ENCODE measurements at regions not wholly inside any gene's neighbourhood (a gene's known extent, or its start where the extent isn't known, plus 50 kb on each side); places are given as distances from the start of the nearest gene placed in this dataset.
"Not testable (repeated sequence)": the region's sequence is repeated elsewhere in the genome, so short reads cannot be mapped to it uniquely, and the experiment has no call there.

DNA sequence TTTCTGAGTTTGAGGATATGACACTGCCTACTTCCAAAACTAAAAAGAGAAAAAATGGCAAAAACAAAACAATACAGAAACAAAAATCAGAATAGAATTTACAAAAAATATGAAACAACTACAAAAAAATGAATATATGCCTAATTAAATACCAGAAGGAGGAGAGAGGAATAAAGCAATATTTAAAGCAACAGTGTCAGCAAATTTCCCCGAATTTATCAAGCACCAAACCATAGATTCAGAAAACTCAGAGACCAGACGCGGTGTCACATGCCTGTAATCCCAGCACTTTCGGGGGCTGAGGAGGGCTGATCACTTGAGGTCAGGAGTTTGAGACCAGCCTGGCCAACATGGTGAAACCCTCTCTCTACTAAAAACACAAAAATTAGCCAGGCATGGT lies 1360.9 kb downstream of the SI start:
- TF ChIP-seq, protein P1, sequence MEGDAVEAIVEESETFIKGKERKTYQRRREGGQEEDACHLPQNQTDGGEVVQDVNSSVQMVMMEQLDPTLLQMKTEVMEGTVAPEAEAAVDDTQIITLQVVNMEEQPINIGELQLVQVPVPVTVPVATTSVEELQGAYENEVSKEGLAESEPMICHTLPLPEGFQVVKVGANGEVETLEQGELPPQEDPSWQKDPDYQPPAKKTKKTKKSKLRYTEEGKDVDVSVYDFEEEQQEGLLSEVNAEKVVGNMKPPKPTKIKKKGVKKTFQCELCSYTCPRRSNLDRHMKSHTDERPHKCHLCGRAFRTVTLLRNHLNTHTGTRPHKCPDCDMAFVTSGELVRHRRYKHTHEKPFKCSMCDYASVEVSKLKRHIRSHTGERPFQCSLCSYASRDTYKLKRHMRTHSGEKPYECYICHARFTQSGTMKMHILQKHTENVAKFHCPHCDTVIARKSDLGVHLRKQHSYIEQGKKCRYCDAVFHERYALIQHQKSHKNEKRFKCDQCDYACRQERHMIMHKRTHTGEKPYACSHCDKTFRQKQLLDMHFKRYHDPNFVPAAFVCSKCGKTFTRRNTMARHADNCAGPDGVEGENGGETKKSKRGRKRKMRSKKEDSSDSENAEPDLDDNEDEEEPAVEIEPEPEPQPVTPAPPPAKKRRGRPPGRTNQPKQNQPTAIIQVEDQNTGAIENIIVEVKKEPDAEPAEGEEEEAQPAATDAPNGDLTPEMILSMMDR (conservative IDR thresholded peaks at IDR 0.05; ENCODE audit: low read length): no peak
- no peak overlapping the region for H3K4me3 ChIP-seq (ENCODE audit: low read length)
- no peak for DNase-seq (ENCODE audit: low read depth)

DNA sequence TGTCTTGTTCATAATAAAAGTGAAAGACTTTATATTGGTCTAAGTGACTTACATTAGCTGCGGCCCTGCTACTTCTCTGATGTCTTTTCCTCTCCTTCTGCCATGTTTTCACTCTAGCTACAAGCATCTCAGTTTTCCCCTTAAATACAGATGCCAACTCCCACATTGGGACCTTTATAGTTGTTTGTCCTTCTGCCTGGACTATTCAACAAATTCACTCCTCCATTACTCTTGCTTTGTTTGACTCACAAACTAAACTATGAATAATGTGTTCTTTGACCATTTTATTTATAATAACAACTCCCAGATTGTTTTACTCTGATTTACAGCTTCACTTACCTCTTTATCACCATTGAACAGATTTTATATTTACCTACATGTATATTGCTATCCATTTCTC lies 1369.9 kb downstream of the SI start:
- no peak overlapping the region for H3K4me3 ChIP-seq (ENCODE audit: low read length)
- TF ChIP-seq, protein P1 (conservative IDR thresholded peaks at IDR 0.05; ENCODE audit: low read length): no peak
- DNase-seq (ENCODE audit: low read depth): no peak

DNA sequence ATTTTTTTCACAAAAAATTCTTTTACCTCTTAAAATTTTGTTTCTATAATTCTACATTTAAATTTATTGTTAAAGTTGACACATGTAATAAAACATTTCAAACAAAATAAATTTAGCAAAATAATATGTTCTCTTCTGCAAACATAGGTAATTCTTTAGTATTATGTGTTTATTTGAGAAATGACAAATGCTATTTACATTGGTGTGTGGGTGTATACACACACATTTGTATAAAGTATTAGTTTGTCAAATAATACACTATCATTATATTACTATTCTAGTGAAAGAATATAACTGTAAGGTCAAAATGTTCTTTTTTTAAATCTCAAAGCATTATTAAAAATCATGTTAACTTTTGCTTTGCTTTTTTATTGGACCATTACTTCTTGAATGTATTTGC lies 1370.6 kb downstream of the SI start:
- H3K4me3 ChIP-seq (ENCODE audit: low read length): no peak overlapping the region
- DNase-seq (ENCODE audit: low read depth): no peak
- TF ChIP-seq, protein P1 (conservative IDR thresholded peaks at IDR 0.05; ENCODE audit: low read length): no peak

DNA sequence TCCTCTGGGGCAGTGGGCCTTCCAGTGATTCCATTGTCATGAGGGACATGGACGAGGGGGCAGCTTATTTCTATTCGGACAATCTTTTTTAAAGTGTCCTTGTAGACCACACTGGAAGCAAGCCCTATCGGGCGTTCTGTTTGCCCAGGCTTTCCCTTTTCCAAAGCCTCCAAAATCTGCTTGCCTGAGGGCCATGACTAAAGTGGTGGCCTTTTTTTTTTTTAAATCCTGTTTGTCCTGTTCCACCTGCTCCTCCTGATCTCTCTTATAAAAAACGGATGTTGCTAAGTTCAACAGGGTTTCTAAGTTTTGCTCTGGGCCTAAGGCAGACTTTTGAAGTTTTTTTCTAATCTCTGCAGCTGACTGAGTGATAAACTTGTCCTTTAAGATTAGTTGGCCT lies 1380.1 kb downstream of the SI start:
- DNase-seq (ENCODE audit: low read depth): not testable (repeated sequence)

DNA sequence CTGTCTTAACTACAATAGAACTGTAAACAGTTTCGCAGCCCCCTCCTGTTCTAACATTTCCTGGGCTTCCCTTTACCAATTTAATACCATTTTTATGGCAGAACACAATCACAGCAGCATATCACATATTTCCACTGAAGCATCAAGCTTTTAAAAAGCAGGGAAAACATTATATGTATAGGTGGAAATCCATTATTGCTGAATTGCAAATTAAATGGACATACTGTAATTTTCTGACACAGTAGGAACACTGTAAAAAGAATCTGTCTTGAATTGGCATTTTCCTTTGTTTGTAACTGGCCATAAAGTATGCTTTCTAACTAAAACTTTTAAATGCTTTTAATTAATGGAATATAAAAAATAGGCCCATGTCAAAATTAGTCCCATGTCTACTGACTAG lies 1385.8 kb downstream of the SI start:
- no peak for DNase-seq (ENCODE audit: low read depth)
- no peak overlapping the region for H3K4me3 ChIP-seq (ENCODE audit: low read length)
- TF ChIP-seq, protein P1 (conservative IDR thresholded peaks at IDR 0.05; ENCODE audit: low read length): no peak

More for the DNA sequence above, 1380.1 kb downstream of the SI start:
- not testable (repeated sequence) for H3K4me3 ChIP-seq (ENCODE audit: low read length)

DNA sequence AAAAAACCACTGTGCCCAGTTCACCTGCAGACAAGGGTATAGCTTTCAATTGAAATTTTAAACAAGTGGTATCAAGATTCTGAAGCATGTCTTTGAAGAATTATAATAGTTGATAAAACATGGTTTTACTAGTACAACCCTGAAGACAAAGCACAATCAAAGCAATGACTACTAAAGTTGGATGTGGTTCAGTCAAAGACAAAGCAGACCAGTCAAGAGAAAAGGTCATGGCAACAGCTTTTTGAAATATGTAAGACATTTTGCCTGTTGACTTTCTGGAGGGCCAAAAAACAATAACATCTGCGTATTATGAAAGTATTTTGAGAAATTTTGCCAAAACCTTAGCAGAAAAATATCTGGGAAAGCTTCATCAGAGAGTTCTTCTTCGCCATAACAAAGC lies 1393.6 kb downstream of the SI start:
- no peak overlapping the region for H3K4me3 ChIP-seq (ENCODE audit: low read length)
- TF ChIP-seq, protein P1 (conservative IDR thresholded peaks at IDR 0.05; ENCODE audit: low read length): no peak
- no peak for DNase-seq (ENCODE audit: low read depth)

DNA sequence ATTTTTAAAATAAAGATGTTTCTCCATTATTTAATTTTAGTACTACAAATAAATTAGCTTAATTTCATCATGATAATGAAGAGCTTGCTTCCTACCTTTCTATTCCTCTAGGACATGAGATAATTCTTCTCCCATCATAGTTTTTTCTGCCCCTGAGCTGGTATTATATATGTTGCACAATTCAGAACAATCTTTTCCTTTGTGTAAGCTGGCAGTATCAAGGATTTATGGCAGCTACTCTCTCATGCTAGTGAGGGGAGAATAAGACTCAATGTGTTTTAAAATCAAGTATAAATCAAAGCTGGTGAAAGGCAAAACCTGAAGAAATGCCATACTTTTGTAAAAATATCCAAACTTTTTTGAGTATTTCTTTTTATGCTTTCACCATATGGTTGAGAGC lies 1405.3 kb downstream of the SI start:
- no peak for DNase-seq (ENCODE audit: low read depth)
- H3K4me3 ChIP-seq (ENCODE audit: low read length): no peak overlapping the region
- TF ChIP-seq, protein P1 (conservative IDR thresholded peaks at IDR 0.05; ENCODE audit: low read length): no peak

DNA sequence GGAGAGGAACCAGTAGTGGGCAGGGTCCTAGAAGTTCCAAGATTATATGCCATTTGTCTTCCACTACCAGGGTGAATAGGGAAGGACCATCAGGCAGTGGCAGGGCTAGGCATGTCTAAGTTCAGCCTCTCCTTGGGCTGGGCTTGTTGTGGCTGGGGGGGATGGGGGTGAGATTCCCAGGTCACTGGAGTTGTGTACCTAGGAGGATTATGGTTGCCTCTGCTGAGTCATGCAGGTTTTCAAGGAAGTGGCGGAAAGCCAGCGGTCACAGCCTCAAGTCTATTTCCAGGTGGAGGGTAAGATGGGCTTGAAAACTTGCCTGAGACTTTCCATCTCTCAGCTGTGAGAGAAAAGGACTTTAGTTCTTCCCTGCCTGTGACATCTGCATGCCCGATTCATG lies 1407.1 kb downstream of the SI start:
- TF ChIP-seq, protein P1 (conservative IDR thresholded peaks at IDR 0.05; ENCODE audit: low read length): no peak
- no peak overlapping the region for H3K4me3 ChIP-seq (ENCODE audit: low read length)

More for the DNA sequence above, 1407.1 kb downstream of the SI start:
- no peak for DNase-seq (ENCODE audit: low read depth)
